Activated CD4-positive, alpha-beta T cell treated with anti-CD3 and anti-CD28 coated beads, Interleukin-2, amount 10 ng/mL, durations not matched to agents 24 days and 14 days (primary cell): ENCODE measurements at regions not wholly inside any gene's neighbourhood (a gene's known extent, or its start where the extent isn't known, plus 50 kb on each side); places are given as distances from the start of the nearest gene placed in this dataset.

ENCODE experiments used
- DNase-seq: peaks from one replicate; pipeline ENCODE4 v3.0.0; 2022
- H3K27ac Mint-ChIP-seq: one replicate; pipeline ENCODE4 v1.8.0; 2022; ENCODE audit warnings: mild to moderate bottlenecking, mixed read lengths
- H3K27me3 Mint-ChIP-seq: one replicate; pipeline ENCODE4 v1.8.0; 2022; ENCODE audit warnings: mixed read lengths
- H3K36me3 Mint-ChIP-seq: one replicate; pipeline ENCODE4 v1.8.0; 2022; ENCODE audit warnings: low read depth, mild to moderate bottlenecking, mixed read lengths
- H3K4me1 Mint-ChIP-seq: one replicate; pipeline ENCODE4 v1.8.0; 2021; ENCODE audit warnings: mixed read lengths
- H3K4me3 Mint-ChIP-seq: one replicate; pipeline ENCODE4 v1.8.0; 2022; ENCODE audit warnings: mild to moderate bottlenecking, moderate library complexity, mixed read lengths
- H3K9me3 Mint-ChIP-seq: one replicate; pipeline ENCODE4 v1.8.0; 2021; ENCODE audit warnings: mixed read lengths
- intact Hi-C: fragments of 100-400 bp; cut with micrococcal nuclease; formaldehyde crosslinking; loops from one replicate; pipeline ENCODE4 v1.15.1; 2023

GRCh38 chr3:159922861-159923312 is 65.7 kb upstream of the IL12A start:
- Mint-ChIP-seq H3K36me3 (no peaks in the 10 kb centered on the region), H3K4me1 (no peaks in the 10 kb centered on the region), H3K4me3 (no peak overlapping the region), H3K27ac (no peak overlapping the region), H3K27me3 (peaks cover 14% of the 10 kb centered on the region), H3K9me3 (no peaks in the 10 kb centered on the region)
- no peak for DNase-seq
- intact Hi-C loops, result no loop called here

DNA sequence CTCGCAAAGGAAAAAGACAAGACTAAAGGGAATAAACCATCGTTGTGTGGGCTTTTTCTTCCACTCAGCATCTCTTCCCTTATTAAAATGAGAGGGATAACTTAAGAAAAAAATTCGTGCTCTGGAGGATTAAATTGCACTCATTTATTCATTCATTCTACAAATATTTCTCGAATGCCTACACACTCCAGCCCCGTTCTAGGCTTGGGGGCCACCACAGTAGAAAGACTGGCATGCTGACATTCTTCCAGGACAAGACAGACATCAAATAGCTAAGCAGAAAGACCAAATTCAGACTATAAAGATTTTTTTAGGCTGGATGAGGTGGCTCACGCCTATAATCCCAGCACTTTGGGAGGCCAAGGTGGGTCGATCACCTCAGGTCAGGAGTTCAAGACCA is 65.3 kb upstream of the IL12A start:
- H3K36me3 Mint-ChIP-seq, result no peaks in the 10 kb centered on the region
- H3K9me3 Mint-ChIP-seq, result peaks cover under 1% of the 10 kb centered on the region
- no peak overlapping the region for H3K27ac Mint-ChIP-seq
- intact Hi-C loops, result no loop called here
- no peak for DNase-seq
- H3K4me1 Mint-ChIP-seq, result no peaks in the 10 kb centered on the region
- H3K27me3 Mint-ChIP-seq, result peaks cover 14% of the 10 kb centered on the region
- H3K4me3 Mint-ChIP-seq, result no peak overlapping the region

DNA sequence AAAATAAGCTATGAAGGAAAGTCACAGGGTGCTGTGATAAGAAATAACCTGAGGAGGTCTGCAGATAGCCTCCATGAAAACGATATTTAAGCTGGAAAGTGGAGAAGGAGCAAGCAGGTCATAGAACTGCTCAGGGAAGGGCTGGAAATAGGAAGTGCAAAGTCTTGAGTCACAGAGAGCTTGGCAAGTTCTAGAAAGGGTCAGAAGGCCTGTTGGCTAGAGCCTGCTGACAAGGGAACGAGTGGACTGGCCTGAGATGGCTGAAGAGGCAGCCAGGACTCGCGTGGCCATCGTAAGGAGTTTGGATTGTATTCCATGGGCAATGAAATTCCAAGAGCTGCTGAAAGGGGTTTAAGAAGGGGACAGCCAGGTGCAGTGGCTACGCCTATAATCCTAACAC is 64.7 kb upstream of the IL12A start:
- Mint-ChIP-seq H3K4me3 (no peak overlapping the region), H3K9me3 (peaks cover 6% of the 10 kb centered on the region), H3K27ac (no peak overlapping the region), H3K4me1 (peaks cover 4% of the 10 kb centered on the region), H3K27me3 (peaks cover 14% of the 10 kb centered on the region), H3K36me3 (no peaks in the 10 kb centered on the region)
- intact Hi-C loops, result no loop called here
- DNase-seq, result no peak

DNA sequence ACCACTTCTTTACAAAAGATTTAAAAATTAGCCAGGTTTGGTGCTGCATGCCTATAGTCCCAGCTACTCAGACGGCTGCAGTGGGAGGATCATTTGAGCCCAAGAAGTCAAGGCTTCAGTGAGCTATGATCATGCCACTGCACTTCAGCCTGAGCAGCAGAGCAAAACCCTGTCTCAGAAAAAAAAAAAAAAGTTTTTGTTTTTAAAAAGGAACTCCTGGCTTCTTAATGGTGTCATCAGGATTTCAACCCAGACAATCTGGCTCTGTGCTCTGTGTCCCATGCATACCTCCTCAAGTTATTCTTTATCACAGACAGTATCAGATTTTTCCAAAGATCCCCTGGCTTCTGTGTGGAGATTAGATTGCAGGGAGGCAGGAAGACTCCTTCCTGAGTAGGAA is 64.2 kb upstream of the IL12A start:
- no peak for DNase-seq
- no peak overlapping the region for H3K4me3 Mint-ChIP-seq
- H3K9me3 Mint-ChIP-seq, result peaks cover 6% of the 10 kb centered on the region
- intact Hi-C loops, result no loop called here
- peaks cover 7% of the 10 kb centered on the region for H3K4me1 Mint-ChIP-seq
- H3K27ac Mint-ChIP-seq, result no peak overlapping the region
- no peaks in the 10 kb centered on the region for H3K36me3 Mint-ChIP-seq
- peaks cover 13% of the 10 kb centered on the region for H3K27me3 Mint-ChIP-seq

DNA sequence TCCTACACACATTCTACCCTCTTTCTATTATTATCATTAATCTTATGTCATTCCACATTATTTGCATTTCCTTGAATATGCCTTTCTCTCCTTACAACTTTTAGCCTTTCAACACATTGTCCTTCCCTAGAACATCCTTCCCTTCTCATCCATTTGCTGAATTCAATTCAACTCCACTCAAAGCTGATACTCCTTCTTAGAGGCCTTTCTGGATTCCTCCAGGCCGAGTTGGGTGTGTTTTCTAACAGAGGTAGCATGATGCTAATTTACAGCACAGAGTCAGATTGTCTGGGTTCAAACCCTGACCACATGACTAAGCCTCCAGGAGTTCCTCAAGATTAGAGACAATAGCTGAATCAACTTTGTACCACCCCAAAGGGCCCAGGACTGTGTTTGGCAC is 63.4 kb upstream of the IL12A start:
- intact Hi-C loops, result no loop called here
- peaks cover 9% of the 10 kb centered on the region for H3K4me1 Mint-ChIP-seq

GRCh38 chr3:159926573-159926972 is 62.1 kb upstream of the IL12A start:
- intact Hi-C loops, result no loop called here
- Mint-ChIP-seq H3K36me3 (no peaks in the 10 kb centered on the region), H3K9me3 (peaks cover 9% of the 10 kb centered on the region), H3K4me1 (peaks cover 9% of the 10 kb centered on the region), H3K27me3 (peaks cover 3% of the 10 kb centered on the region), H3K27ac (no peak overlapping the region), H3K4me3 (no peak overlapping the region)
- DNase-seq, result no peak

More for the DNA sequence above, 63.4 kb upstream of the IL12A start:
- Mint-ChIP-seq H3K27ac (no peak overlapping the region), H3K4me3 (no peak overlapping the region), H3K36me3 (no peaks in the 10 kb centered on the region), H3K9me3 (peaks cover 6% of the 10 kb centered on the region), H3K27me3 (peaks cover 7% of the 10 kb centered on the region)
- no peak for DNase-seq

- Mint-ChIP-seq H3K27ac (no peak overlapping the region), H3K4me1 (peaks cover 9% of the 10 kb centered on the region), H3K27me3 (no peaks in the 10 kb centered on the region), H3K9me3 (peaks cover 15% of the 10 kb centered on the region), H3K36me3 (no peaks in the 10 kb centered on the region), H3K4me3 (no peak overlapping the region)
- intact Hi-C loops, result no loop called here
- DNase-seq, result no peak
These were observed 60.6 kb upstream of the IL12A start for GRCh38 chr3:159928071-159928491.

DNA sequence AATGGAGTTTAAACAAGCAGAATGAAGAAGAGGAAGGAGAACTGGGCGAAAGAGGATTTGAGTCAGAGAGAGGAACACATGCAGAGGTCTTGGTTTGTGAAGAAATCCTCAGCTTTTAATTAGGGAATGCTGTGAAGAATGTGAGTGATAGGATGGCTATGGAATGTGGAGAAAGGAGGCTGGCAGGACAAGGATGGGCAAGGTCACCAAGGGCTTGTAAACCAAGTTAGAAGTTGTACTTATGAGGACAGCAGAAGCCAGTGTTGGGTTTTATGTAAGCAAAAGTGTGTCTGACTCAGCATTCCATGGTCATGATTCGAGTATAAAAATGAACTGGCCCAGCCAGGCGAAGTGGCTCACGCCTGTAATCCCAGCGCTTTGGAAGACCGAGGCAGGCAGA is 60.0 kb upstream of the IL12A start:
- H3K27me3 Mint-ChIP-seq, result no peaks in the 10 kb centered on the region
- peaks cover 9% of the 10 kb centered on the region for H3K4me1 Mint-ChIP-seq
- H3K4me3 Mint-ChIP-seq, result no peak overlapping the region
- no peak overlapping the region for H3K27ac Mint-ChIP-seq
- intact Hi-C loops, result no loop called here
- no peaks in the 10 kb centered on the region for H3K36me3 Mint-ChIP-seq
- no peak for DNase-seq
- H3K9me3 Mint-ChIP-seq, result peaks cover 21% of the 10 kb centered on the region

DNA sequence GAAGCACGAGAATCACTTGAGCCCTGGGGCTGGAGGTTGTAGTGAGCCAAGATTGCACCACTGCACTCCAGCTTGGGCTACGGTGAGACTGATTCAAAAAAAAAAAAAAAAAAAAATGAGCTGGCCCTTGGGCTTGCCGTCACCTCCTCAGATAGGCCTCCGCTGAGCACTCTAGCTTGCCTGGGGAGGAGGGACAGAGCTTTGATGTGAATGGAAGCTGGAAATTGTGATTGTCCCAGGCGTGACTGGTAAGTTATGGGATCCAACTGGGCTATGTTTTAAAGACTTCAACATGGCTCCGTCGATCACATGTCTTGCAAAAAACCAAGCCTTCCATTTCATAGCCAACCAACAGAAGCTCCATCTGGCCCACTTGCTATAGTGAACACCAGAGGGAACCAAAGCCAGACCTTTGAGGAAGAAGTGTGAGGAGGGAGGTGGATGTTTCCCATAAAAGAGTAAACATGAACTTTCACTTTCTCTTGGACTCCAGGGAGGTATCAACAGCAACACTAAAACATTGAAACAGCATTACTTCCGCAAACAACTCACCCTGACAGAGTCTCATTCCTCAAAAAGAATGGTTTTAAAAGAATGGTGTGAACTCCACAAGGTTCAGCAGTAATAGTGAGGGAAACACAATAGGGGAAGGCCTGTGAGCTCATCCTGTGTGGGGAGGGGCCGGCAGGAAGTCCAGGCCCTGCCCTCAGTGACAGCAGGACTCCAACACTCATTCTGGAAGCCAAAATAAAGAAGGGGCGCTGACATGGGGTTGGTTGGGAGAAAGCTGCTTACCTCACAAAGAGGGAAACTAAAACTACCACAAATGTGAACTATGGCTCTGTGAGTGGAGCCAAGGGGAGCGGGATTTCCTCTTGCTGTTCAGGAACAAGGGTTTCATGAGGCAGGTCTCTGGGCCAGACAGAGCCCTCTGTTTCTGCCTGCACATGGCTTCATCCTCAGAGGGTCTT is 59.2 kb upstream of the IL12A start:
- H3K27ac Mint-ChIP-seq, result peak overlapping the region; percentile 40
- no peak overlapping the region for H3K4me3 Mint-ChIP-seq
- DNase-seq, result peak; percentile 63
- intact Hi-C loops, result no loop called here
- H3K4me1 Mint-ChIP-seq, result peaks cover 9% of the 10 kb centered on the region
- H3K9me3 Mint-ChIP-seq, result peaks cover 29% of the 10 kb centered on the region
- H3K36me3 Mint-ChIP-seq, result peaks cover under 1% of the 10 kb centered on the region
- H3K27me3 Mint-ChIP-seq, result no peaks in the 10 kb centered on the region

GRCh38 chr3:159934216-159934615 is 54.4 kb upstream of the IL12A start:
- Mint-ChIP-seq H3K36me3 (peaks cover 3% of the 10 kb centered on the region), H3K4me3 (no peak overlapping the region), H3K4me1 (peaks cover 4% of the 10 kb centered on the region), H3K27me3 (peaks cover 2% of the 10 kb centered on the region), H3K9me3 (peaks cover 31% of the 10 kb centered on the region), H3K27ac (no peak overlapping the region)
- intact Hi-C loops, result no loop called here
- no peak for DNase-seq

GRCh38 chr3:159936541-159936940 is 52.1 kb upstream of the IL12A start:
- intact Hi-C loops, result no loop called here
- H3K27me3 Mint-ChIP-seq, result peaks cover 2% of the 10 kb centered on the region
- H3K4me3 Mint-ChIP-seq, result no peak overlapping the region
- no peak overlapping the region for H3K27ac Mint-ChIP-seq
- H3K9me3 Mint-ChIP-seq, result peaks cover 33% of the 10 kb centered on the region
- H3K36me3 Mint-ChIP-seq, result peaks cover 3% of the 10 kb centered on the region
- H3K4me1 Mint-ChIP-seq, result peaks cover under 1% of the 10 kb centered on the region
- no peak for DNase-seq

DNA sequence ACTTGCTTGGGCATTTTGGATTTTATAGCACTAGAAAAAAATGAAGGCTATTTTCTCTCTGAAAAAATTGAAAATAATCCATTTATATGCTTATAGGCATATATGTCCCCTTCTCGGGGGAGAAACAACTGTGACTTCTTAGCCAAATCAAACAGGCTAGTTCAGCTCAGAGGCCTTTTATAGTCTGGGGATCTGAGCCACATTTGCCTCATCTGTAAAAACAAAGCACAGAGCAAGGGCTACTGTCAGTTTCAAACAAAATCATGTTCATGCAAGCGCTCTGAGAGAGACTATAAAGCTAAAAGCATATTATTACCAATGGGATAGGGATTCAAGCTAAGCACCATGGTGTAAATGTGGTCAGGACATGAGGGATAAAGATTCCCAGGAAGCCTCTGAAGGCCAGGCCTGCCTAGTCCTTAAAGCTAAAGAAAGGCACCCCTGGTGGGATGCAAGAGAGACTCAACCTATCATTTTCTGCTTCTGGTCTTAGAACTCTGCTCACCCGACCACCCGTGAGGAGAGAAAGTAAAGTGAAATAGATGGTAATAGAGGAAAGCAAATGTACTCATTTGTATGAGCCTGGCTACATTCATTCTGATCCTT is 51.0 kb upstream of the IL12A start:
- peaks cover 28% of the 10 kb centered on the region for H3K9me3 Mint-ChIP-seq
- no peak overlapping the region for H3K4me3 Mint-ChIP-seq
- peaks cover 5% of the 10 kb centered on the region for H3K4me1 Mint-ChIP-seq
- peaks cover 3% of the 10 kb centered on the region for H3K36me3 Mint-ChIP-seq
- H3K27ac Mint-ChIP-seq, result no peak overlapping the region
- peaks cover 2% of the 10 kb centered on the region for H3K27me3 Mint-ChIP-seq
- intact Hi-C loops, result no loop called here
- no peak for DNase-seq

- intact Hi-C loops, result no loop called here
- DNase-seq, result no peak
- Mint-ChIP-seq H3K4me1 (peaks cover 5% of the 10 kb centered on the region), H3K9me3 (peaks cover 20% of the 10 kb centered on the region), H3K27me3 (peaks cover 9% of the 10 kb centered on the region), H3K4me3 (no peak overlapping the region), H3K36me3 (peaks cover 3% of the 10 kb centered on the region), H3K27ac (no peak overlapping the region)
These were observed 49.9 kb upstream of the IL12A start for GRCh38 chr3:159938714-159939113.
